CD4-positive, alpha-beta T cell treated with Interleukin-6 for 4 hours (primary cell): ENCODE measurements at regions not wholly inside any gene's neighbourhood (a gene's known extent, or its start where the extent isn't known, plus 50 kb on each side); places are given as distances from the start of the nearest gene placed in this dataset.
A peak's percentile ranks its signal among the peaks of the same experiment; 100 is the strongest.

Source experiments
- DNase-seq: peaks from one replicate; pipeline ENCODE4 v3.0.0-alpha.2; 2020; ENCODE audit warnings: mixed read lengths

GRCh38 chr2:172153156-172153555 lies 50.5 kb upstream of the DLX2 start:
- no peak for DNase-seq

GRCh38 chr2:172153757-172154156 lies 51.1 kb upstream of the DLX2 start:
- no peak for DNase-seq

GRCh38 chr2:172155752-172156151 lies 53.1 kb upstream of the DLX2 start:
- no peak for DNase-seq

GRCh38 chr2:172160839-172161238 lies 58.1 kb upstream of the DLX2 start:
- no peak for DNase-seq

GRCh38 chr2:172162225-172162733 lies 59.6 kb upstream of the DLX2 start:
- no peak for DNase-seq

GRCh38 chr2:172162739-172163336 lies 60.1 kb upstream of the DLX2 start:
- no peak for DNase-seq

- no peak for DNase-seq
Observed at GRCh38 chr2:172168917-172169346, 66.2 kb upstream of the DLX2 start.

GRCh38 chr2:172169611-172170010 lies 66.9 kb upstream of the DLX2 start:
- DNase-seq = no peak

- peak; percentile 73 for DNase-seq
Observed at GRCh38 chr2:172172513-172173173, 69.9 kb upstream of the DLX2 start.

GRCh38 chr2:172173174-172173706 lies 70.5 kb upstream of the DLX2 start:
- DNase-seq = no peak

- no peak for DNase-seq
Observed at GRCh38 chr2:172177581-172177980, 74.9 kb upstream of the DLX2 start.

- no peak for DNase-seq
Observed at GRCh38 chr2:172177996-172178395, 75.3 kb upstream of the DLX2 start.

- no peak for DNase-seq
Observed at GRCh38 chr2:172179045-172179701, 76.5 kb upstream of the DLX2 start.

GRCh38 chr2:172181840-172182239 lies 79.1 kb upstream of the DLX2 start:
- no peak for DNase-seq

- DNase-seq = no peak
Observed at GRCh38 chr2:172182624-172183023, 79.9 kb upstream of the DLX2 start.

GRCh38 chr2:172193331-172194089 lies 90.8 kb upstream of the DLX2 start:
- no peak for DNase-seq

- no peak for DNase-seq
Observed at GRCh38 chr2:172195836-172196376, 93.2 kb upstream of the DLX2 start.

- peak; percentile 37 for DNase-seq
Observed at GRCh38 chr2:172196768-172197431, 94.2 kb upstream of the DLX2 start.

GRCh38 chr2:172198361-172198760 lies 95.7 kb upstream of the DLX2 start:
- DNase-seq = no peak

GRCh38 chr2:172198908-172199307 lies 96.2 kb upstream of the DLX2 start:
- DNase-seq = no peak

- peak; percentile 27 for DNase-seq
Observed at GRCh38 chr2:172200495-172201085, 97.9 kb upstream of the DLX2 start.

GRCh38 chr2:172204309-172204708 lies 101.6 kb upstream of the DLX2 start:
- DNase-seq = no peak
